B cell (primary cell): ENCODE measurements at regions not wholly inside any gene's neighbourhood (a gene's known extent, or its start where the extent isn't known, plus 50 kb on each side); places are given as distances from the start of the nearest gene placed in this dataset.
"Not testable (repeated sequence)": the region's sequence is repeated elsewhere in the genome, so short reads cannot be mapped to it uniquely, and the experiment has no call there.

Source experiments
- ATAC-seq: fragments of 200-7000 bp; cut with Tn5 transposase; one replicate; pipeline ENCODE4 v1.10.0; 2021; ENCODE audit warnings: low read depth, mild to moderate bottlenecking, moderate number of reproducible peaks, moderate library complexity
- CTCF ChIA-PET: fragments of 350-600 bp; sonication (Branson Sonifier 250); formaldehyde crosslinking; loops from one replicate; lab custom pipeline; 2021; ENCODE audit warnings: antibody characterized with exemption, inconsistent platforms; lab: Charles Lee
- POLR2A ChIA-PET: fragments of 350-600 bp; sonication (Branson Sonifier 250); formaldehyde crosslinking; loops from one replicate; lab custom pipeline; 2021; ENCODE audit warnings: antibody characterized with exemption; lab: Charles Lee
- DNase-seq: peaks from one replicate; pipeline ENCODE4 v3.0.0; 2013
- H2AFZ ChIP-seq: 2 replicates; pipeline ENCODE4 v1.6.1; 2012; ENCODE audit warnings: mild to moderate bottlenecking, low read depth, low read length; ENCODE audit not compliant: insufficient read depth, poor library complexity, severe bottlenecking
- H3K27ac ChIP-seq, 2 donors: 1 replicate in 1 of 2; 2 replicates in 1 of 2; pipeline ENCODE4 v1.5.1; 2012 to 2013; ENCODE audit warnings: low read length in 2 of 2, mild to moderate bottlenecking in 2 of 2, moderate library complexity in 1 of 2
- H3K27me3 ChIP-seq, 4 experiments: fragments of 200-600 bp in 1 of 4; sonication (generic) in 1 of 4; replicated peaks in 1 of 4; 1 replicate in 2 of 4; 2 replicates in 2 of 4; pipeline versions ENCODE4 v1.6.1 to v1.7.0; 2013 to 2016; ENCODE audit warnings: low read length in 3 of 4, mild to moderate bottlenecking in 2 of 4, mixed read lengths in 1 of 4, moderate library complexity in 1 of 4; ENCODE audit not compliant: insufficient read depth in 4 of 4, control insufficient read depth in 3 of 4; ENCODE audit errors: control extremely low read depth in 1 of 4
- H3K36me3 ChIP-seq, 2 experiments: replicated peaks in 1 of 2; 1 replicate in 1 of 2; 2 replicates in 1 of 2; pipeline versions ENCODE4 v1.6.1 to v1.7.1; 2013; ENCODE audit warnings: low read length in 1 of 2; ENCODE audit not compliant: insufficient read depth in 2 of 2, control insufficient read depth in 1 of 2; ENCODE audit errors: control extremely low read depth in 1 of 2, extremely low read depth in 1 of 2
- H3K4me1 ChIP-seq, 2 donors: fragments of 200-600 bp in 1 of 2; sonication (generic) in 1 of 2; 1 replicate in 1 of 2; 2 replicates in 1 of 2; pipeline versions ENCODE4 v1.5.1 to v1.6.1; 2013 to 2017; ENCODE audit warnings: low read length in 2 of 2; ENCODE audit not compliant: control insufficient read depth in 2 of 2, insufficient read depth in 2 of 2
- H3K4me2 ChIP-seq: replicated peaks from 2 replicates; pipeline ENCODE3; 2012; ENCODE audit warnings: mild to moderate bottlenecking, low read depth, low read length; ENCODE audit not compliant: poor library complexity, severe bottlenecking
- H3K4me3 ChIP-seq, 5 experiments: fragments of 200-600 bp in 1 of 5; sonication (generic) in 1 of 5; 1 replicate in 3 of 5; 2 replicates in 2 of 5; pipeline versions ENCODE4 v1.5.1 to v1.7.0; 2011 to 2016; ENCODE audit warnings: low read length in 4 of 5, mild to moderate bottlenecking in 4 of 5, low read depth in 2 of 5, control low read depth in 1 of 5, moderate library complexity in 1 of 5; ENCODE audit not compliant: insufficient read depth in 1 of 5; ENCODE audit errors: control extremely low read depth in 1 of 5, extremely low read depth in 1 of 5
- H3K79me2 ChIP-seq: fragments of 200-600 bp; sonication (generic); one replicate; pipeline ENCODE4 v1.6.0; 2016; ENCODE audit warnings: low read length; ENCODE audit not compliant: control insufficient read depth, insufficient read depth
- H3K9ac ChIP-seq: fragments of 200-600 bp; sonication (generic); 2 replicates; pipeline ENCODE4 v1.6.1; 2017; ENCODE audit warnings: mild to moderate bottlenecking, low read length, moderate library complexity
- H3K9me3 ChIP-seq, 3 donors: one replicate each; pipeline versions ENCODE4 v1.6.1 to v1.7.1; 2013; ENCODE audit warnings: low read length in 2 of 3; ENCODE audit not compliant: control insufficient read depth in 2 of 3, insufficient read depth in 1 of 3; ENCODE audit errors: control extremely low read depth in 1 of 3
- H4K20me1 ChIP-seq: 2 replicates; pipeline ENCODE4 v1.6.0; 2012; ENCODE audit warnings: mild to moderate bottlenecking, low read length; ENCODE audit not compliant: insufficient read depth, control insufficient read depth, poor library complexity, severe bottlenecking
- H3K27ac Mint-ChIP-seq: one replicate; pipeline ENCODE4 v1.8.0; 2021; ENCODE audit warnings: mixed read lengths
- H3K27me3 Mint-ChIP-seq: one replicate; pipeline ENCODE4 v1.8.0; 2021; ENCODE audit warnings: mixed read lengths
- H3K4me1 Mint-ChIP-seq: one replicate; pipeline ENCODE4 v1.8.0; 2021; ENCODE audit warnings: mixed read lengths
- H3K4me3 Mint-ChIP-seq: one replicate; pipeline ENCODE4 v1.8.0; 2021; ENCODE audit warnings: mixed read lengths
- H3K9me3 Mint-ChIP-seq: one replicate; pipeline ENCODE4 v1.8.0; 2022; ENCODE audit warnings: mixed read lengths; ENCODE audit not compliant: insufficient read depth
- CTCF ChIP-seq: fragments of 200-600 bp; IDR thresholded peaks from one replicate; pipeline ENCODE4 v1.8.0; 2022; ENCODE audit warnings: antibody characterized with exemption, mild to moderate bottlenecking
- EZH2 ChIP-seq: IDR thresholded peaks from 2 replicates; pipeline ENCODE4 v1.6.1; 2012; ENCODE audit warnings: borderline replicate concordance, low read depth, mild to moderate bottlenecking, moderate library complexity, low read length; ENCODE audit not compliant: insufficient read depth, poor library complexity, severe bottlenecking
- WGBS: methylation state at CpG from one replicate; pipeline ENCODE4 v1.1.5; 2013; ENCODE audit warnings: missing lambda C conversion rate; ENCODE audit not compliant: insufficient coverage; 5-methylcytosine and 5-hydroxymethylcytosine counted together
- intact Hi-C: fragments of 100-400 bp; cut with micrococcal nuclease; formaldehyde crosslinking; loops from one replicate; pipeline ENCODE4 v1.10.0; 2022

DNA sequence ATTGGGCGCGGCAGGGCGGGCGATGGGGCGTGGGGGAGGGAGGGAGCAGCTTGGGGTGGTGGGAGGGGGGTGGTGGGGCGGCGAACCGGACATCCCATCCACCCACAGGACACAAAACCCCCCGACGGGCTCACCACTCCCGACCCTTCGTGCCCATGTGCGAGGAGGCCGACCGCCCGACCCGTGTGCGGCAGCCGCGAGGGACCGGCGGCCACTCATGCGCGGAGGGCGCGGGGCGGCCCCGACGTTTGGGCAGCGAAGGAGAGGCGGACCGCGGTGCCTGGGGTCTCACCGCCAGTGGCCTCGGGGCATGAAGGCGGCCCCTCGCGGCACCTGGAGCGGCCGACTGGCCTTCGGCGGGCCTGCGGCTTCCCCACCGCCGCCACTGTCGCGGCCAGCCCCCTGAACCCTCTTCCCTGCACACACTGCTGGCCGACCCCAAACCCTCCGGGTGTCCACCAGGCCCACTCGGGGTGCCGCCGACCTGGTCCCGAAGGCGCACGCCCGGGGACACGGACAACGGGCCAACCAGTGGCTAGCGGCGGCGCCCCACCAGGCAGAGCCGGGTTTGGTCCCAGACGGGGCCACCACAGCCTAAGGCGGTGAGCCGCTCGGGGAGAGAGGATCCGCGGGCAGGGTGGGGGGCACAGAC, 94.6 kb upstream of the ANKRD30BL start:
- intact Hi-C loops = no loop called here
- Histone ChIP-seq H3K4me1 (no peaks in the 10 kb centered on the region), H3K36me3 (no peaks in the 10 kb centered on the region), H4K20me1 (no peaks in the 10 kb centered on the region), H3K4me2 (no peak overlapping the region), H3K9ac (no peak overlapping the region), H3K79me2 (no peaks in the 10 kb centered on the region), H3K9me3 (peaks cover 0 to 44% (median 0%) of the 10 kb centered on the region in 3 donors), H3K4me3 (no peak overlapping the region), H2AFZ (no peak overlapping the region), H3K27me3 (peaks cover 0 to 10% (median 0%) of the 10 kb centered on the region in 4 experiments), H3K27ac (no peak overlapping the region)
- no peaks in the 10 kb centered on the region for H3K4me1 Mint-ChIP-seq
- peaks cover 3% of the 10 kb centered on the region for H3K9me3 Mint-ChIP-seq
- ChIA-PET CTCF (no interaction called here), POLR2A (no interaction called here)
- DNase-seq (no peak), ATAC-seq (no peak)
- TF ChIP-seq CTCF (no peak), EZH2 (no peak)
- 30% methylated on average over 60 of the region's 68 CpGs for WGBS
- no peak overlapping the region for H3K27ac Mint-ChIP-seq
- no peak overlapping the region for H3K4me3 Mint-ChIP-seq
- peaks cover 14% of the 10 kb centered on the region for H3K27me3 Mint-ChIP-seq

DNA sequence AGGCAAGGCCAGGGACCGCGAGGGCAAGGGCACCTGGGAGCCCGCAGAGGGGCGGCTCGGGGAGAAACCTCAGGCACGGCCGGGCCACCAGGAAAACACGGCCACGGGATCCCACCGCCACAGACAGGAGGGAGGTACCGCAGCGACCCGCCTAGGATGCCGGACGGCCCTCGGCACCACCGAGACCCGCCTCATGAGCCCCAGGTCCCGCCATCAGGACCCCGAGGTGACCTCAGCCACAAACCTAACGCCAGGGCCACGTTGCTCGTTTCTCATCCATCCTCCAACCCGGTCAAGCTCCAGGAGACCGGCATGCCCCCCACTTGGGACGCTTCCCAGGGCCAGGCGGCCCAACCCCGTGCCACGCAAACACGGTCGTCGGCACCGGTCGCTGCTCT, 95.2 kb upstream of the ANKRD30BL start:
- H3K36me3 ChIP-seq, H3K9ac ChIP-seq, H3K79me2 ChIP-seq, H2AFZ ChIP-seq, H4K20me1 ChIP-seq, H3K4me3 Mint-ChIP-seq, H3K9me3 Mint-ChIP-seq, DNase-seq, H3K4me2 ChIP-seq, ATAC-seq, H3K27ac ChIP-seq, POLR2A ChIA-PET, CTCF ChIA-PET, H3K27ac Mint-ChIP-seq, H3K4me1 Mint-ChIP-seq, H3K4me1 ChIP-seq, intact Hi-C loops: not testable (repeated sequence)
- peaks cover 0 to 10% (median 0%) of the 10 kb centered on the region in 4 experiments for H3K27me3 ChIP-seq
- H3K27me3 Mint-ChIP-seq = peaks cover 14% of the 10 kb centered on the region
- peaks cover 0 to 44% (median 0%) of the 10 kb centered on the region in 3 donors for H3K9me3 ChIP-seq
- H3K4me3 ChIP-seq = peak overlapping the region in 1 of 5 experiments; percentile 21
- 13% methylated on average over 34 of the region's 34 CpGs for WGBS

DNA sequence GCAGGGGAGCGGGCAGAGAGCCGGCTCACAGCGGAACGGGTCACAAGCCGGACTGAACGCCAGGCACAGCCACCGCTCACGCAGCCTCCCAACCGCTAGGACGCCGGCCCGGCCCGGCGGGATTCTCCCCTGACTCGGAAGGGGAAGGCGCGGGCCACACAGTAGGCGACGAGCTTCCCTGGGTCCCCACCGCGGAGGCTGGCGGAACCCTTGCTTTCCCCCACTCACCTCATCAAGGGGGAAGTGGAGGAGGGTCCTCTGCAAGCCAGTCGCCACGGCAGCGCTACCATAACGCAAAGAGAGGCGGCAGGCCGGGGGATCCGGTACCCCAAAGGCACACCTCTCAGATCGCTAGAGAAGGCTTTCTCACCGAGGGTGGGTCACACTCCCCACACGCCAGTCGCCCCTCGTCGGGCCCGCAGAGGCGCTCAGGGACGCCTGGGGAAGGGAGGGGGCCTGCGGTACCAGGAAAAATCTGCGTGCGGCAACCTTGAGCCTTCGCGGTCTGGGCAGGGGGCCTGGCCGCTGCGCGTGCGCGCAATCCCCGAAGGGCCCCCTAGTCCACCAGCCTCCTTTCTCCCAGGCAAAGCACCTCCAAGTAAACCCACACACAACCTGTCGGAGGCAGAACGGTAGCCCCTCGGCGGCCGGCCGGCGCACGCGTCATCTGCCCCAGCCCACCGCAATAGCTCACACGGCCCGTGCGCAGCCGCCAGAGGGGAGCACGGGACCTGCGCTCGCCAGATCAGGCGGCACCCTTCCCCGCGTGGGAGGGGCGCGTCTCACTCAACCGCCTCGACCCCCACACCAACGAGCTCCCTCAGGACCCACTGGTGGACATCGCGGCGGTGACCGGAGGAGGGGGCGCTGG, 95.8 kb upstream of the ANKRD30BL start:
- peaks cover 0 to 10% (median 0%) of the 10 kb centered on the region in 4 experiments for H3K27me3 ChIP-seq
- H3K27ac Mint-ChIP-seq, H3K4me2 ChIP-seq, H2AFZ ChIP-seq, H3K9me3 Mint-ChIP-seq, intact Hi-C loops, H3K79me2 ChIP-seq, H3K36me3 ChIP-seq, POLR2A ChIA-PET, H3K4me1 Mint-ChIP-seq, DNase-seq, H3K27ac ChIP-seq, H3K4me1 ChIP-seq, CTCF ChIA-PET, H3K4me3 Mint-ChIP-seq, ATAC-seq, H4K20me1 ChIP-seq, H3K9ac ChIP-seq: not testable (repeated sequence)
- H3K4me3 ChIP-seq = peak overlapping the region in 1 of 5 experiments; percentile 21
- peaks cover 0 to 40% (median 0%) of the 10 kb centered on the region in 3 donors for H3K9me3 ChIP-seq
- 14% methylated on average over 53 of the region's 79 CpGs for WGBS
- peaks cover 14% of the 10 kb centered on the region for H3K27me3 Mint-ChIP-seq
